SK-N-SH (cell line): ENCODE measurements at regions not wholly inside any gene's neighbourhood (a gene's known extent, or its start where the extent isn't known, plus 50 kb on each side); places are given as distances from the start of the nearest gene placed in this dataset.
"Not testable (repeated sequence)": the region's sequence is repeated elsewhere in the genome, so short reads cannot be mapped to it uniquely, and the experiment has no call there.

Experiments used
- CTCF ChIA-PET: fragments of 300-600, 350-600 bp; formaldehyde crosslinking; extraction: SDS; loops from one replicate; lab custom pipeline; 2021; lab: Yijun Ruan, JAX
- POLR2A ChIA-PET: fragments of 350-600 bp; sonication (Branson Sonifier 250); formaldehyde crosslinking; extraction: SDS; loops from one replicate; lab custom pipeline; 2020; ENCODE audit warnings: antibody characterized with exemption, inconsistent platforms; lab: Yijun Ruan, JAX
- DNase-seq: peaks from one replicate; pipeline ENCODE4 v3.0.0; 2012
- H2AFZ ChIP-seq: fragments of 200-600 bp; sonication (generic); 2 replicates; pipeline ENCODE4 v1.8.1; 2016; ENCODE audit warnings: antibody characterized with exemption, mild to moderate bottlenecking, low read depth
- H3F3A ChIP-seq: fragments of 200-600 bp; sonication (generic); replicated peaks from 2 replicates; pipeline ENCODE3; 2016; ENCODE audit warnings: antibody characterized with exemption, mild to moderate bottlenecking; ENCODE audit not compliant: insufficient read depth
- H3K27ac ChIP-seq, 2 experiments: fragments of 200-500 bp in 1 of 2; fragments of 200-600 bp in 1 of 2; sonication (Bioruptor generic) in 1 of 2; sonication (generic), shearing (Covaris generic) in 1 of 2; 2 replicates each; pipeline versions ENCODE4 v1.5.1 to v1.6.1; 2014 to 2016; ENCODE audit warnings: low read depth in 2 of 2, inconsistent platforms in 1 of 2, low read length in 1 of 2, mild to moderate bottlenecking in 1 of 2, mixed read lengths in 1 of 2
- H3K27me3 ChIP-seq: fragments of 200-600 bp; sonication (generic), shearing (Covaris generic); 2 replicates; pipeline ENCODE4 v1.6.1; 2016; ENCODE audit warnings: mixed run types; ENCODE audit not compliant: insufficient read depth
- H3K36me3 ChIP-seq, 2 experiments: fragments of 200-500 bp in 1 of 2; fragments of 200-600 bp in 1 of 2; sonication (Bioruptor generic) in 1 of 2; sonication (generic) in 1 of 2; replicated peaks in 1 of 2; 2 replicates each; pipeline versions ENCODE3 to v1.5.1; 2014 to 2016; ENCODE audit warnings: low read length in 1 of 2, mild to moderate bottlenecking in 1 of 2; ENCODE audit not compliant: insufficient read depth in 2 of 2, control insufficient read depth in 1 of 2
- H3K4me1 ChIP-seq, 2 experiments: fragments of 200-500 bp in 1 of 2; fragments of 200-600 bp in 1 of 2; sonication (Bioruptor generic) in 1 of 2; sonication (generic), shearing (Covaris generic) in 1 of 2; 2 replicates each; pipeline versions ENCODE4 v1.5.1 to v1.6.1; 2014 to 2016; ENCODE audit warnings: low read depth in 1 of 2, low read length in 1 of 2, mixed run types in 1 of 2; ENCODE audit not compliant: insufficient read depth in 2 of 2, control insufficient read depth in 1 of 2
- H3K4me2 ChIP-seq: fragments of 200-600 bp; sonication (generic), shearing (Covaris generic); 2 replicates; pipeline ENCODE4 v1.6.1; 2017; ENCODE audit warnings: mixed run types
- H3K4me3 ChIP-seq, 2 experiments: fragments of 200-500 bp in 1 of 2; fragments of 200-600 bp in 1 of 2; sonication (Bioruptor generic) in 1 of 2; sonication (generic), shearing (Covaris generic) in 1 of 2; 2 replicates each; pipeline versions ENCODE4 v1.5.1 to v1.8.1; 2014 to 2016; ENCODE audit warnings: low read depth in 2 of 2, inconsistent platforms in 1 of 2, low read length in 1 of 2, mild to moderate bottlenecking in 1 of 2, mixed read lengths in 1 of 2, moderate library complexity in 1 of 2
- H3K79me2 ChIP-seq: fragments of 200-600 bp; sonication (generic); 2 replicates; pipeline ENCODE4 v1.8.1; 2017; ENCODE audit warnings: mild to moderate bottlenecking; ENCODE audit not compliant: insufficient read depth
- H3K9ac ChIP-seq: fragments of 200-600 bp; sonication (generic); 2 replicates; pipeline ENCODE4 v1.6.1; 2017; ENCODE audit warnings: mixed run types
- H3K9me2 ChIP-seq: fragments of 200-600 bp; sonication (generic); 2 replicates; pipeline ENCODE4 v1.6.1; 2017; ENCODE audit warnings: mixed run types
- H3K9me3 ChIP-seq: fragments of 200-600 bp; sonication (generic); 2 replicates; pipeline ENCODE4 v1.6.1; 2017; ENCODE audit warnings: mixed run types, mild to moderate bottlenecking, moderate library complexity
- H4K20me1 ChIP-seq: fragments of 200-600 bp; sonication (generic); 2 replicates; pipeline ENCODE4 v1.6.1; 2017; ENCODE audit warnings: mild to moderate bottlenecking, mixed run types; ENCODE audit not compliant: insufficient read depth
- CHD2 ChIP-seq: fragments of 150-350 bp; IDR thresholded peaks from 2 replicates; pipeline ENCODE4 v1.6.1; 2018; ENCODE audit warnings: low read length; ENCODE audit not compliant: partially characterized antibody
- FOSL2 ChIP-seq: IDR thresholded peaks from 2 replicates; pipeline ENCODE4 v1.4.0; 2012; ENCODE audit warnings: low read depth, mild to moderate bottlenecking, moderate library complexity, borderline replicate concordance
- SIN3A ChIP-seq: IDR thresholded peaks from 2 replicates; pipeline ENCODE4 v1.6.1; 2012; ENCODE audit warnings: low read depth, mild to moderate bottlenecking, low read length, moderate library complexity, borderline replicate concordance
- SMC3 ChIP-seq: IDR thresholded peaks from 2 replicates; pipeline ENCODE4 v1.6.1; 2012; ENCODE audit warnings: low read depth, low read length, improper control_type of control experiment
- TEAD4 ChIP-seq: IDR thresholded peaks from 2 replicates; pipeline ENCODE4 v1.4.0; 2012; ENCODE audit warnings: mild to moderate bottlenecking, borderline replicate concordance; ENCODE audit not compliant: insufficient read depth
- WGBS: methylation state at CpG from one replicate; pipeline ENCODE4 v1.1.6; 2017; ENCODE audit warnings: low lambda C conversion rate; 5-methylcytosine and 5-hydroxymethylcytosine counted together
- TF ChIP-seq, protein P1 (sequence below): IDR thresholded peaks from 2 replicates; pipeline ENCODE4 v1.4.0; 2012; ENCODE audit warnings: low read depth
- TF ChIP-seq, protein P2 (sequence below): fragments of 150-350 bp; IDR thresholded peaks from 2 replicates; pipeline ENCODE4 v1.6.1; 2016; ENCODE audit warnings: mild to moderate bottlenecking, low read depth, low read length
- TF ChIP-seq, protein P3 (sequence below): IDR thresholded peaks from 2 replicates; pipeline ENCODE4; 2012

DNA sequence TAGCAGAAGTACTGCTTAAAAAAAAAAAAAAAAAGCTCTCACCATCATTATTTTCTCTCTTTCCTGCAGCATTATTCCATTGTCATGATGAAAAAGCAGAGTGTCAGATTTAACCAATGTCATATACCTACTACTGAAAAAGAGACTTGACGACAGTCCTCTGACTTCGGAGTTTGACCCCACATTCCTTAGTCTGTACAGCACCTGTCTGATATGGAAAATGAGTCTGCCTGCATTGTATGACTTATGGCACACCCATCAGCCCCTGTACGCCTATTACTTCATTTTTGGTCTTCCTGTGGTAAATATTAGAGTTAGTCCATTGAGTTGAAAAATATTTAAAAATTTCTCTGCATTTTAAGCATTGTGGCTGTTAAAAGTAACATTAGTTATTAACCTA is 54.5 kb upstream of the NOX4 start:
- H3F3A ChIP-seq, result no peaks in the 10 kb centered on the region
- no peaks in the 10 kb centered on the region for H3K27me3 ChIP-seq
- H3K36me3 ChIP-seq, result no peaks in the 10 kb centered on the region
- no peak overlapping the region for H3K4me3 ChIP-seq
- H3K79me2 ChIP-seq, result no peaks in the 10 kb centered on the region
- CTCF ChIA-PET, result no interaction called here
- no peak overlapping the region for H2AFZ ChIP-seq
- H4K20me1 ChIP-seq, result no peaks in the 10 kb centered on the region
- no peak for DNase-seq
- no peak overlapping the region for H3K27ac ChIP-seq
- no peak for TF ChIP-seq FOSL2
- TF ChIP-seq, protein P1, sequence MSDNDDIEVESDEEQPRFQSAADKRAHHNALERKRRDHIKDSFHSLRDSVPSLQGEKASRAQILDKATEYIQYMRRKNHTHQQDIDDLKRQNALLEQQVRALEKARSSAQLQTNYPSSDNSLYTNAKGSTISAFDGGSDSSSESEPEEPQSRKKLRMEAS, result no peak
- TF ChIP-seq, protein P2, sequence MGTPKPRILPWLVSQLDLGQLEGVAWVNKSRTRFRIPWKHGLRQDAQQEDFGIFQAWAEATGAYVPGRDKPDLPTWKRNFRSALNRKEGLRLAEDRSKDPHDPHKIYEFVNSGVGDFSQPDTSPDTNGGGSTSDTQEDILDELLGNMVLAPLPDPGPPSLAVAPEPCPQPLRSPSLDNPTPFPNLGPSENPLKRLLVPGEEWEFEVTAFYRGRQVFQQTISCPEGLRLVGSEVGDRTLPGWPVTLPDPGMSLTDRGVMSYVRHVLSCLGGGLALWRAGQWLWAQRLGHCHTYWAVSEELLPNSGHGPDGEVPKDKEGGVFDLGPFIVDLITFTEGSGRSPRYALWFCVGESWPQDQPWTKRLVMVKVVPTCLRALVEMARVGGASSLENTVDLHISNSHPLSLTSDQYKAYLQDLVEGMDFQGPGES, result no peak
- no peak for TF ChIP-seq TEAD4
- no peak for TF ChIP-seq SIN3A
- no peak for TF ChIP-seq CHD2
- no peak for TF ChIP-seq SMC3
- TF ChIP-seq, protein P3, sequence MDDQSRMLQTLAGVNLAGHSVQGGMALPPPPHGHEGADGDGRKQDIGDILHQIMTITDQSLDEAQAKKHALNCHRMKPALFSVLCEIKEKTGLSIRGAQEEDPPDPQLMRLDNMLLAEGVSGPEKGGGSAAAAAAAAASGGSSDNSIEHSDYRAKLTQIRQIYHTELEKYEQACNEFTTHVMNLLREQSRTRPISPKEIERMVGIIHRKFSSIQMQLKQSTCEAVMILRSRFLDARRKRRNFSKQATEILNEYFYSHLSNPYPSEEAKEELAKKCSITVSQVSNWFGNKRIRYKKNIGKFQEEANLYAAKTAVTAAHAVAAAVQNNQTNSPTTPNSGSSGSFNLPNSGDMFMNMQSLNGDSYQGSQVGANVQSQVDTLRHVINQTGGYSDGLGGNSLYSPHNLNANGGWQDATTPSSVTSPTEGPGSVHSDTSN, result no peak
- no peaks in the 10 kb centered on the region for H3K9me3 ChIP-seq
- POLR2A ChIA-PET, result no interaction called here
- H3K9me2 ChIP-seq, result no peaks in the 10 kb centered on the region
- WGBS, result 75% methylated on average over 3 of the region's 3 CpGs
- no peaks in the 10 kb centered on the region; a peak in 1 of 4 replicates for H3K4me1 ChIP-seq
- no peak overlapping the region for H3K9ac ChIP-seq
- no peak overlapping the region for H3K4me2 ChIP-seq

DNA sequence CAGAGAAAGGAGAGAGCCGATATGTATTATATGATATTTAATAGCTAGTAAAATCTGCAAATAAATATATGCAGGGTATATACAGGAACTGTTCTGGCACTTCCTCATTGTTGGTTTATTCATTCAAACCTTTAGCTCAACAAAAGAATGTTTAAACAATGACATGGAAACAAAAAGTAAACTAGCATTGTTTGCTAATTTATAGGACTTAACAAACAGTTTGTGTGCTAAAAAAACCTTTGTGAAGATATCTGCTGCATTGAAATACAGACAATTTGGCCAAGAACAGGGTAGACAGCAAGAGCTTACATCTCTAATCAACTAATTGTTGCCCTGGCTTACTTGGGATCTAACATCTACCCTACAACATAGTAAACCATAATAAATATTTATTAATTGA is 64.6 kb upstream of the NOX4 start:
- H3K4me2 ChIP-seq, H3K27me3 ChIP-seq, H3K79me2 ChIP-seq, CTCF ChIA-PET, POLR2A ChIA-PET, H2AFZ ChIP-seq, H3K9me3 ChIP-seq, H4K20me1 ChIP-seq, H3K4me3 ChIP-seq, H3K4me1 ChIP-seq, DNase-seq, H3K27ac ChIP-seq, H3K9me2 ChIP-seq, H3F3A ChIP-seq, H3K36me3 ChIP-seq, H3K9ac ChIP-seq: not testable (repeated sequence)
- 82% methylated on average over 1 of the region's 1 CpG for WGBS

DNA sequence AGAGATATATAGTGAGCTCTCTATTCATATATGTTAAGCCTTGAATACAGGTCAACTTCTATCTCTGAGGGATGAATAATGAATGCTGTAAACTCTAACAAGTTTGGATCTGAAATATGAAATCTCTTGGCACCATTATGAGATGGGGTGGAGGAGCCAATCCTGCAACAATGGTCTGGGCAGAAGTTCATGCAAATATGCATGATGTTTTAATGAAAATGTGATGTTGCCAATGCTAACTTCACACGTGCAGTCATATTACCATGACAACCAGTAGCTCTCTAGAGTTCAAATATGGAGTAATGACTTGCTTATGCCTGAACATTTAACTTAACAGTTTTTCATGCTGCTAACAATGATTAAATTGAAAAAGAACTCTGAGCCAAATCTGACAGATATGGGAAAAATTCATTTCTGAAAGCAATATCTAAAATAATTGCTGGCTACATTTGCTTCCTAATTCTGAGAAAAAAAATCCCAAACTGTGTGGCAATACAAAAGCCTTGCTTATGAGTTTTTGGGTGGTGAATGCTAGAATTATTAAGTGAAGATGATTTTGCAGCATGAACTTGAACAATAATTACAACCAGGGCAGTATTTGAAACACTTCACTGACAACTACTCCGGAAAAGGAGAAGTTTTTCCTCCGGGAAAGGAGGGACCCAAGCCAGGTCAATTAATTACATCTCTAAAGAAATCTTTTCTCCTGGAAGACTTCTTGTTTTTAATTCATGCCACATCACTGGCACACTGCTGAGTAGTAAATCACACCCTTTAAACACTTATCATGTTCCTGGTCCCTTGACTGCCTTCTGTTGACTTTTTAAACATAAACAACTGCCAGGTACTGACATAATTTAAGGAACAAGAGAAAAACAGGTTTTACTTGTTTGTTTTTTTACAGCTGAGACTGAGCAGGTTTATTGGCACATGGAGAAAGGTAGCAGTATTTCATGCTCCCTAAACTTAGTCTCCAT is 65.8 kb upstream of the NOX4 start:
- H4K20me1 ChIP-seq, DNase-seq, H3K79me2 ChIP-seq, H3K9me2 ChIP-seq, H3K4me2 ChIP-seq, H2AFZ ChIP-seq, H3K27ac ChIP-seq, H3K36me3 ChIP-seq, H3F3A ChIP-seq, H3K9me3 ChIP-seq, H3K4me3 ChIP-seq, H3K4me1 ChIP-seq, POLR2A ChIA-PET, H3K27me3 ChIP-seq, H3K9ac ChIP-seq: not testable (repeated sequence)
- CTCF ChIA-PET, result interaction anchor here (0.7 kb wide), 1 partner anchor 527 kb away, joined by 3 read pairs; no protein-coding TSS in a partner anchor
- 33% methylated on average over 3 of the region's 3 CpGs for WGBS

DNA sequence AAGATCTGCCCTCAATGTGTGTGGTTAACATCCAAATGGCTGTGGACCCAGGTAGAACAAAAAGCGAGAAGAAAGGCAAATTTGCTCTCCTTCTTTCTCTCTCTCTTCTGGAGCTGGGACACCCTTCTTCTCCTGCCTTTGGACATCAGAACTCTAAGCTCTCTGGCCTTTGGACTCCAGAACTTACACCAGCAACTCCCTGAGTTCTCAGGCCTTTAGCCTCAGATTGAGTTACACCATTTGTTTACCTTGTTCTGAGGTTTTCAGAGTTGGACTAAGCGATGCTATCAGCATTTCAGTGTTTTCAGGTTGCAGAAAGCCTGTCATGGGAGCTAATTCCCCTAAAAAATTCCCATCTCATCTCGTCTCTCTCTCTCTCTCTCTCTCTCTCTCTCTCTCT is 69.4 kb upstream of the NOX4 start:
- H3K9ac ChIP-seq, H4K20me1 ChIP-seq, H3K4me2 ChIP-seq, DNase-seq, H3K9me2 ChIP-seq, H3K4me1 ChIP-seq, H3K36me3 ChIP-seq, H3K27me3 ChIP-seq, H3K27ac ChIP-seq, H3K79me2 ChIP-seq, H2AFZ ChIP-seq, H3K9me3 ChIP-seq, POLR2A ChIA-PET, H3K4me3 ChIP-seq, H3F3A ChIP-seq, CTCF ChIA-PET: not testable (repeated sequence)
- WGBS, result 31% methylated on average over 3 of the region's 3 CpGs
